Progenitor cell of endocrine pancreas (in vitro differentiated cells): ENCODE measurements at regions not wholly inside any gene's neighbourhood (a gene's known extent, or its start where the extent isn't known, plus 50 kb on each side); places are given as distances from the start of the nearest gene placed in this dataset.

Experiments
- DNase-seq: peaks from one replicate; pipeline ENCODE4 v3.0.0; 2021; ENCODE audit warnings: low spot score; ENCODE audit not compliant: unreplicated experiment
- H3K27ac Mint-ChIP-seq: 2 replicates; pipeline ENCODE4 v1.8.0; 2021; ENCODE audit warnings: mild to moderate bottlenecking, moderate library complexity, mixed read lengths
- H3K27me3 Mint-ChIP-seq: 2 replicates; pipeline ENCODE4 v1.8.0; 2021; ENCODE audit warnings: mixed read lengths
- H3K36me3 Mint-ChIP-seq: 2 replicates; pipeline ENCODE4 v1.8.0; 2022; ENCODE audit warnings: mixed read lengths; ENCODE audit not compliant: insufficient read depth
- H3K4me1 Mint-ChIP-seq: 2 replicates; pipeline ENCODE4 v1.8.0; 2021; ENCODE audit warnings: low read depth, mixed read lengths
- H3K4me3 Mint-ChIP-seq: 2 replicates; pipeline ENCODE4 v1.8.0; 2021; ENCODE audit warnings: low read depth, mild to moderate bottlenecking, moderate library complexity, mixed read lengths
- H3K9me3 Mint-ChIP-seq: 2 replicates; pipeline ENCODE4 v1.8.0; 2021; ENCODE audit warnings: low read depth, mixed read lengths
- TF ChIP-seq, protein P1 (sequence below): fragments of 200-600 bp; sonication (generic); IDR thresholded peaks from one replicate; pipeline ENCODE4 v1.5.0; 2021; ENCODE audit warnings: antibody characterized with exemption, mild to moderate bottlenecking; ENCODE audit not compliant: unreplicated experiment

DNA sequence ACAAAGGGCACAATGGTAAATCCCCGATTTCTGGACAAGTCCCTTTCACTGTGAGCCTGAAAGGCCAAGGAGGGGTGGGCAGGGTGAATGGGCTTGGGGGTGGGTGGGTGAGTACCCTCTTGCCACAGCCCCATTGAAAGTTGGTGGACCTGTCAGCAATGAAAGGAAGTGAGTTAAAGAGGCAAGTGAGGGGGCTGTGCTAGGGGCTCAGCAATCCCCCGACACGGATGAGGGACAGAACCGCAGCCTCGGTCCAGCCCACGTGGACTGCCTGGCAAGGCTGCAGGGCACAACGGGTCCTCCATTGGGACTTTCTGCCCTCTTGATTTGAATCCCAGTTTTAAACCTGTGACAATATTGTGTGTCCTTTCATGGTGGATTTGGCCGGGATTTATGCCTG, 255.3 kb downstream of the FOXD2 start:
- no peak overlapping the region for H3K27ac Mint-ChIP-seq
- H3K27me3 Mint-ChIP-seq, result peaks cover 14% of the 10 kb centered on the region
- peaks cover 13% of the 10 kb centered on the region for H3K4me1 Mint-ChIP-seq
- TF ChIP-seq, protein P1, sequence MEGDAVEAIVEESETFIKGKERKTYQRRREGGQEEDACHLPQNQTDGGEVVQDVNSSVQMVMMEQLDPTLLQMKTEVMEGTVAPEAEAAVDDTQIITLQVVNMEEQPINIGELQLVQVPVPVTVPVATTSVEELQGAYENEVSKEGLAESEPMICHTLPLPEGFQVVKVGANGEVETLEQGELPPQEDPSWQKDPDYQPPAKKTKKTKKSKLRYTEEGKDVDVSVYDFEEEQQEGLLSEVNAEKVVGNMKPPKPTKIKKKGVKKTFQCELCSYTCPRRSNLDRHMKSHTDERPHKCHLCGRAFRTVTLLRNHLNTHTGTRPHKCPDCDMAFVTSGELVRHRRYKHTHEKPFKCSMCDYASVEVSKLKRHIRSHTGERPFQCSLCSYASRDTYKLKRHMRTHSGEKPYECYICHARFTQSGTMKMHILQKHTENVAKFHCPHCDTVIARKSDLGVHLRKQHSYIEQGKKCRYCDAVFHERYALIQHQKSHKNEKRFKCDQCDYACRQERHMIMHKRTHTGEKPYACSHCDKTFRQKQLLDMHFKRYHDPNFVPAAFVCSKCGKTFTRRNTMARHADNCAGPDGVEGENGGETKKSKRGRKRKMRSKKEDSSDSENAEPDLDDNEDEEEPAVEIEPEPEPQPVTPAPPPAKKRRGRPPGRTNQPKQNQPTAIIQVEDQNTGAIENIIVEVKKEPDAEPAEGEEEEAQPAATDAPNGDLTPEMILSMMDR, result no peak
- no peaks in the 10 kb centered on the region for H3K9me3 Mint-ChIP-seq
- DNase-seq, result no peak
- H3K4me3 Mint-ChIP-seq, result no peak overlapping the region
- no peaks in the 10 kb centered on the region for H3K36me3 Mint-ChIP-seq

DNA sequence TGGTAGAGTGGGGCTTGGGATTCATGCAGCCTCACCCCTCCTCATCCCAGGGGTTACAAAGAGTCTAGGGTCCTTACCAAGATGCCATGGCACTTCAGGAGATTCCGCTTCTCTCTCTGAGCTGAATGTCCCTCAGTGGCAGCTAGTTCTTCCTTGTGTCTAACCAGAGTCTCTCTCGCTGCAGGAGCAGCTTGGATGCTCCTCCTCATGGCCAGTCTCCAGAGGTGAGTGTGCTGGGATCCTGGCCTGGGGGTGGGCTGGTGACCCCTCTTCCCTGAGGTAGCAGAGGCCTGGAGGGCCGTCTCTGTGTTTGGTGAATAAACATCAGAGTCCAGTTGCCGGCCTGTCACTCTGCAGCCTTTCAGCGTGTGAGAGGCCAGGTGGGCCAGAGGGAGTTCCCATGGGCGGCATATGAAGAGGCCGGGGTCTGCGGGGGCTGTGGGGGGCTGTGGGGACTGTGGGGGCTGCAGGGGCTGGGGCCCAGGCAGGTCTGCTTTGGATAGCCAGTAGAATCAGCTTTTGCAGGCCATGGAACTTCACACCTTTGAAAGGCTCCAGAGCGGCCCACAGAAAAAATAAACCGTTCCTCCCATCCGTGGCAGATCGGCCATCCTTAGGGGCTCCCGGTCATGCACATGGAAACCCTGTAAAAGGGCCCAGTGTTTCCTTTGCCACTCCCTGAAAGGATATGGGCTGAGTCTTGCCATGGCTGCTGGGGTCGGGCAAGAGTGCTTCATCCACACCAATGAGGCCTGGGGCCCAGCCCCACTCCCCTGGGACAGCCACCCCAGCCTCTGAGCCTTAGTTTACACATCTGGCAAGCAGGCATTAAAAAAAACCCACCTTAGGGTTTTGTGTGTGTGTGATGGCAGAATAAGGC, 256.4 kb downstream of the FOXD2 start:
- TF ChIP-seq, protein P1, result no peak
- Mint-ChIP-seq H3K36me3 (no peaks in the 10 kb centered on the region), H3K4me1 (peaks cover 14% of the 10 kb centered on the region), H3K9me3 (no peaks in the 10 kb centered on the region), H3K4me3 (no peak overlapping the region), H3K27me3 (peaks cover 14% of the 10 kb centered on the region), H3K27ac (no peak overlapping the region)
- DNase-seq, result no peak

DNA sequence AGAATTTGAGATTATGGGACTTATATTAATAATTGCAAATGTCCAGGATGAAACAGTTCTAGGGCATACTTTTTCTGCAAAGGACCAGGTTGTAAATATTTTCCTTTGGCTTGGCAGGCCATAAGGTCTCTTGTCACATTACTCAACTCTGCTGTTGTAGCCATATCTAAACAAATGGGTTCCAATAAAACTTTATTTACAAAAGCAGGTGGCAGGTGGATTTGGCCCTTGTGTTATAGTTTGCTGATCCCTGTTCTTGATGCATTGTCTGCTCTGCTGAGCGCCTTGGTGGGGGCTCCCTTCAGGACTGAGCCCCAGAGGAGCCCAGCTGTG, 258.5 kb downstream of the FOXD2 start:
- peaks cover 14% of the 10 kb centered on the region for H3K4me1 Mint-ChIP-seq
- peaks cover 12% of the 10 kb centered on the region for H3K27me3 Mint-ChIP-seq
- TF ChIP-seq, protein P1, result no peak
- H3K36me3 Mint-ChIP-seq, result no peaks in the 10 kb centered on the region
- H3K4me3 Mint-ChIP-seq, result no peak overlapping the region
- no peak for DNase-seq
- peak overlapping the region; percentile 59 for H3K27ac Mint-ChIP-seq
- H3K9me3 Mint-ChIP-seq, result no peaks in the 10 kb centered on the region

DNA sequence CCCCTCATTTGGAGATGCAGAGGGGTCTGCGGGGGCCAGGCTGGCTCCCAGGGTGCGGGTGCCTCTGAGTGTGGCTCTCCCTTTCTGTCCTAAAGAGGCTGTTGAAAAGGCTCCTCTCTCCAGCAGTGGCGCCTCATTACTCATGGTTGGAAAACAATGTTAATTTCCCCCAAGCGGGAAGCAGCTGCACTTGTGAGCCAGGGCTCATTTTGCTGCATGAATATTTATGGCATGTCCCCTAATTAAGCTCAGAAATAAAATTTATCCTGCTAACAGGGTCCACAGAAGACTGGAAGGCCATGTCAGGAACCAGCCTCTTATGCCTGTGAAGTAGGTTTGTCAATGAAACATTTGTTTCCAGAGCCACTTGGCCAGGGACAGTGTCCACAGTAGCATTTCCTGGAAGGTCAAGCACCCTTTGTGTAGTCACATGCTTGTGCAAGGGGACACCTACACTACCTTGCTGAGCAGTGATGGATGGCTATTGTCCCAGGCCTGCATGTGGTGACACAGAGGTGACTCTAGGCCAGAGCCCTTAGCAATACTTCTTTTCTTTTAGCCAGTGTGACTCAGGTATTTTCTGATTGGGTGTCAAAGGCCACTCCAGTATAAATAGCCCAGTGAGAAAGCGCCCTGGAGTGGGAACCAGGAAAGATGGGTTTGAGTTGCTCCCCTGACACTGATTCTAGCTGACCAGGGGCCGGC, 259.0 kb downstream of the FOXD2 start:
- peaks cover 16% of the 10 kb centered on the region for H3K27me3 Mint-ChIP-seq
- H3K27ac Mint-ChIP-seq, result peak overlapping the region; percentile 59
- no peak for DNase-seq
- H3K4me1 Mint-ChIP-seq, result peaks cover 14% of the 10 kb centered on the region
- H3K4me3 Mint-ChIP-seq, result no peak overlapping the region
- no peaks in the 10 kb centered on the region for H3K9me3 Mint-ChIP-seq
- H3K36me3 Mint-ChIP-seq, result no peaks in the 10 kb centered on the region
- TF ChIP-seq, protein P1, result no peak

DNA sequence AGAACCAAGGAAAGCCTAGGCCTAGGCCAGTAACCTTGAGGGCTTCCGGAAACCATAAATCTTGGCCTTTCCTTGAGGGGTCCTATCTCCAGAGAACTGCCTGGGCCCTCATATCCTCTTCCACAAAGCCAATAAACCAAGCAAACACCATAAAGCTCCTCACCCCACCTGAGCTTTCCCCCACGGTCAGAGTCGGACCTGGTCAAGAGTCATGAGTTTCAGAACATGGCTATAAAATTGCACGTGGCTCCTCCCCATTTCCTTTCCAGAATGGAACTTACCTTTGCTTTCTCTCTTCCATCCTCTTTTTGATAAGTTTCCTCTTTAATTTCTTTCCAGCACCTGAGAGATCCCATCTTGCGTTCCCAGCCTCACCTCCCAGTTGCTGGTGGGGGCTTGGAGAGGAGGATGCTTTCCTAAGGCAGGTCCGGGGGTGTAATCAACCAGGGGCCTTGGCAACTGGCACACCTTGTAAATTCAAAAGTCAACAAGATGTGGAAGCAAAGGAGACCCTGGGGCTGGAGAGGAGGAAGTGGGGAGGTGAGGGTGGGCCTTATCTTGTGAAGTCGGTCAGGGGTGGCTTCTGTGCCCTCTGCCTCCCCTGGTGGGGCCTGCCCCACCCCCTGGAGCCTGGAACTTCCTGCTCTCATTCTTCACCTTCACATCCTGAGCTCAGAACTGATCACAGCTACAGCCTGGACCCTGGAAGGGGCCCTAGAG, 259.9 kb downstream of the FOXD2 start:
- no peak overlapping the region for H3K4me3 Mint-ChIP-seq
- H3K36me3 Mint-ChIP-seq, result no peaks in the 10 kb centered on the region
- peaks cover 14% of the 10 kb centered on the region for H3K4me1 Mint-ChIP-seq
- no peak for DNase-seq
- peak overlapping the region; percentile 78 for H3K27ac Mint-ChIP-seq
- peaks cover 20% of the 10 kb centered on the region for H3K27me3 Mint-ChIP-seq
- TF ChIP-seq, protein P1, result no peak
- H3K9me3 Mint-ChIP-seq, result no peaks in the 10 kb centered on the region
